ACC112 (cell line): ENCODE measurements at regions not wholly inside any gene's neighbourhood (a gene's known extent, or its start where the extent isn't known, plus 50 kb on each side); places are given as distances from the start of the nearest gene placed in this dataset.

ENCODE experiments used
- H2AFZ ChIP-seq: fragments of 200-600 bp; sonication (generic); one replicate; pipeline ENCODE4 v1.6.0; 2017; ENCODE audit warnings: antibody characterized with exemption, low read length; ENCODE audit not compliant: unreplicated experiment
- H3K27ac ChIP-seq: fragments of 200-600 bp; sonication (generic); 2 replicates; pipeline ENCODE4 v1.5.1; 2014; ENCODE audit warnings: low read depth, mild to moderate bottlenecking, antibody characterized with exemption, low read length, moderate library complexity
- H3K27me3 ChIP-seq: fragments of 200-600 bp; sonication (generic); 2 replicates; pipeline ENCODE4 v1.6.1; 2014; ENCODE audit warnings: mild to moderate bottlenecking, antibody characterized with exemption, low read length, moderate library complexity, mixed read lengths; ENCODE audit not compliant: insufficient read depth
- H3K36me3 ChIP-seq: fragments of 200-600 bp; sonication (generic); 2 replicates; pipeline ENCODE4 v1.6.1; 2016; ENCODE audit warnings: mild to moderate bottlenecking, antibody characterized with exemption, low read length, moderate library complexity, mixed read lengths; ENCODE audit not compliant: insufficient read depth
- H3K4me1 ChIP-seq: fragments of 200-600 bp; sonication (generic); one replicate; pipeline ENCODE4 v1.6.1; 2016; ENCODE audit warnings: low read length, mixed read lengths; ENCODE audit not compliant: insufficient read depth, unreplicated experiment, control insufficient read depth
- H3K4me3 ChIP-seq: fragments of 200-600 bp; sonication (generic); 2 replicates; pipeline ENCODE4 v1.5.1; 2014; ENCODE audit warnings: mild to moderate bottlenecking, low read depth, low read length
- H3K79me2 ChIP-seq: fragments of 200-600 bp; sonication (generic); one replicate; pipeline ENCODE4 v1.6.0; 2016; ENCODE audit warnings: low read length; ENCODE audit not compliant: control insufficient read depth, unreplicated experiment, insufficient read depth

DNA sequence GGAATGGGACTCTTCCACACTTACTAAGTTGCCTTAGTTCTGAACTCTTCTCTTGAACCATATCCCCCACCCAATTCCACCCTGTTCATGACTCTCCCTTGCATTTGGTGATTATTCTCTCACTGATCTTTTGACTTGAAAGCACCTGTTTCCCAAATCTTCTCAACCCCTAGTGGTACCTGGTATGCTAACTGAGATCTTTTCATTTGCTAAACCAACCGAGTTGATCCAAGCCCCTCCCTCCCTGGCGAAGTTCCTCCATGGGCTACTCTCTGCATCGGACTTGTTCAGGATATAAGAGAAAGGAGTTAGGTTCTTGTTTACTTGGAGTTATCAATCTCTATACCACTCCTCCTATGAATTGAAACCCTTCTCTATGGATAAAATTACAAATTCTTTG, 593.5 kb downstream of the BCL11A start:
- Histone ChIP-seq H3K27ac (no peak overlapping the region), H2AFZ (no peak overlapping the region), H3K27me3 (no peaks in the 10 kb centered on the region), H3K4me3 (no peak overlapping the region), H3K36me3 (no peaks in the 10 kb centered on the region), H3K4me1 (no peaks in the 10 kb centered on the region), H3K79me2 (no peaks in the 10 kb centered on the region)

DNA sequence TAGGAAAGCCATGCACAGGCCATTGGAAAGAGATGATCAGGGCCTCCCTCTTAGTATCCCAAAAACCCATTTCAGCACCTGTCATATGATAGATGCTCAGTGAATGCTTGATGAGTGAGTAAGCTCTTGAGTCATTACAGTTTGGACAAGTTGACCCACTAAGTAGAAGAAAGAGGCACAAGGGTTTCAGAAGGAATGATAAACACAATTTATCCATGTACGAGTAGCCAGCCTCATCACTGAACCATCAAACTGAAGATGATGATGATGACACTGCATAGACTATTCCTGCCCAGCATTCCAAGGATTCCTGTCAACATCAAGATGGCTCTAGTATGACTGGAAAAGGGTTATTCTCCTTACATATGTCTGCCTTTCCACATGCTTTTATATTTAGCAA, 596.0 kb downstream of the BCL11A start:
- Histone ChIP-seq H3K27me3 (no peaks in the 10 kb centered on the region), H2AFZ (no peak overlapping the region), H3K79me2 (no peaks in the 10 kb centered on the region), H3K4me1 (no peaks in the 10 kb centered on the region), H3K36me3 (no peaks in the 10 kb centered on the region), H3K27ac (no peak overlapping the region), H3K4me3 (no peak overlapping the region)

DNA sequence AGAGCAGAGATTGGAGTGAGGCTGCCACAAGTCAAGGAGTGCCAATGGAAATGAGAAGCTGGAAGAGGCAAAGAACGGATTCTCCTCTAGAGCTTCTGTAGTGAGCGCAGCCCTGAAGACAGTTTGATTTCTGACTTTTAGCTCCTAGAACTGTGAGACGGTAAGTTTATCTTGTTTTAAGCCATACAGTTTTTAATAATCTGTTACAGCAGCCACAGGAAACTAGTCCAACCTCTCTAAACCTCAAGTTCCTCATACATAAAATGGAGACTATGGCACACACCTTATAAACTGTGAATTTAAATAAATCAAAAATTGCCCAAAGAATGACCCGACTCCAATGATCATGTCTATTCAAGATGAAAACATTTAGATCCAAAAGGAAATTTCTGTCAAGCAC, 596.5 kb downstream of the BCL11A start:
- Histone ChIP-seq H3K4me3 (no peak overlapping the region), H3K36me3 (no peaks in the 10 kb centered on the region), H2AFZ (no peak overlapping the region), H3K27me3 (no peaks in the 10 kb centered on the region), H3K27ac (no peak overlapping the region), H3K79me2 (no peaks in the 10 kb centered on the region), H3K4me1 (no peaks in the 10 kb centered on the region)

DNA sequence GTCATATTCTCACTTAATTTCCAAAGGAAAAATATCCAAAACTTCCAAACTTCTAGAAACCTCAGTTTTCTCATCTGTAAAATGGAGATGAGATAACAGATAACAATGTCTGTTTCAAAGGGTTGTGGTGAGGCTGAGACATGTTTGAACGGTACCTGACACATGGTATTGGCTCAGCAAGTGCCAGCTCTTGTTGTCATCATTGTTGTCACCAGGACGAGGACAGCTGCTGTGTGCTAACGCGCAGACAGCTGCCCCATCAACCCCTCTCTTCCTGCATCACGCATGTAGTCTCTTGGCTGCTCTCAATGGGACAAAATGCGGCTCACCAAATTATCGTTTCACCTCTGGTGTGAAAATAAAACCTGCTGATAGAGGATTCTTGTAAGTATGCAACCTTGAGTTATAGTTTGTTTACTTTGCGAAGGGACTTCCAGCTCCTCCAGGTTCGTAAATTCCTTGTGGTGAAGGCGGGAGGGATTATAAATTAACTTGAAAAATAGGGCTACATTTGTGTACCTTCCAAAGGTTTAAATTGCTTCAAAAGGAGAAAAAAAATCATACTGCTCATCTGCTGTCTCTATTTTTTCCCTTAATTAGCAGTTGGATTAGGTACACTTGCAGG, 605.4 kb downstream of the BCL11A start:
- Histone ChIP-seq H3K4me3 (no peak overlapping the region), H3K36me3 (no peaks in the 10 kb centered on the region), H3K27ac (no peak overlapping the region), H2AFZ (no peak overlapping the region), H3K79me2 (no peaks in the 10 kb centered on the region), H3K4me1 (no peaks in the 10 kb centered on the region), H3K27me3 (no peaks in the 10 kb centered on the region)

DNA sequence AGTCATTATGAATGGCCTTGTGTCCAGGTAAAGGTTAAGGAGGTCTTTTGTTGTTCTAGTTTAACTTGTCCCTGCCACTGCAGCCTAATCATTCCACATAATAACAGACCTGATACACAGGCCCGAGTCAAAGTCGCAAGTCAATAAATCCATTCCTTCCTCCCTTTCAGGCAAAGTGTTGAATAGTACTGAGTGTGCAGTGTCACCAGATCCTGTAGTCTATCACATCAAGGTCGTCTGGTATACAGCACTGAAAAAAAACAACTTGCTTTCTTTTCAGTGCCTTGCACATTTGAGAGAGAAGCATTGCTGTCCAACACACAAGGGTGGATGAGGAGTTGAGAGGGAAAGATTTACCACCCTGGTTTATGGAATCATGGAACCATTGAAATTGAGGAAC, 606.2 kb downstream of the BCL11A start:
- Histone ChIP-seq H2AFZ (no peak overlapping the region), H3K79me2 (no peaks in the 10 kb centered on the region), H3K27ac (no peak overlapping the region), H3K4me1 (no peaks in the 10 kb centered on the region), H3K36me3 (no peaks in the 10 kb centered on the region), H3K4me3 (no peak overlapping the region), H3K27me3 (no peaks in the 10 kb centered on the region)

DNA sequence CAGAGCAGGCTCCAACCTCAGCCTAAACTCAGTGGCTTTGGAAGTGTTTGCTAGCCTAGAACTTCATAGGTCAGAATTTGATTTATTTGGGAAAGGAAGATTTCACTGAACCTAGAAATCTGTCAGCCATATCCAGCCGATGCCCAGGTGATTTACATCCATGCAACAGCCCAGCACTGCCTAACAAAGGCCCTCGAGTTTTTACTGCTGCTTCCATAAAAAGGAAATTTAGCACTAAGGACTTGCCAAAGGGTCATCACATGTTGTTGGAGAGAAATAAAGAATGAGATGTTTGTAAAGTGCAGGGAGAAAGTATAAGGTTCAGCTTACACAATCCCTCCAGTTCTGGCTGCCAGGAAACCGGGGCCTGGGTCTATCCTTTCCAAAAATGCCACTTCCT, 614.2 kb downstream of the BCL11A start:
- Histone ChIP-seq H3K36me3 (no peaks in the 10 kb centered on the region), H3K79me2 (no peaks in the 10 kb centered on the region), H3K4me1 (no peaks in the 10 kb centered on the region)

DNA sequence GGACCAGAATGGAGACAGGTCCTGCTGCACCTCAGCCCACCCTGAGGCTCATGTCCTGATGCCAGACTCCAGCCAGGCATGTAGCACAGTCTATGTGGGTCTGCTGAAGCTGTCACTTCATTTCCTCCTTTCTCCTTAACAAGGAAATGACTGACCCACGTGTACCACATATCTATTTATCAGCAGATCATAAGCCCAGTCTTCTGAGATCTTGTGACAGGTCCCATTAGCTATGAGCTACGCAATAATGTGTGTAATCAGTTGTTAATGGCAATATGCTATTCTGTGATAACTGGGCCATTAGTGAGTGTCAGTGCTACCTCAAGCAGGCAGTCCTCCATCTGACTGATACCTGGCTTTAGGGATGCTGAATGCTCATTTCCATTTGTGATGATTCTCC, 615.3 kb downstream of the BCL11A start:
- Histone ChIP-seq H3K4me1 (no peaks in the 10 kb centered on the region), H3K4me3 (no peak overlapping the region), H3K27me3 (no peaks in the 10 kb centered on the region), H3K79me2 (no peaks in the 10 kb centered on the region), H3K27ac (no peak overlapping the region), H2AFZ (no peak overlapping the region), H3K36me3 (no peaks in the 10 kb centered on the region)

More for the DNA sequence above, 614.2 kb downstream of the BCL11A start:
- Histone ChIP-seq H3K4me3 (no peak overlapping the region), H2AFZ (no peak overlapping the region), H3K27ac (no peak overlapping the region), H3K27me3 (no peaks in the 10 kb centered on the region)

DNA sequence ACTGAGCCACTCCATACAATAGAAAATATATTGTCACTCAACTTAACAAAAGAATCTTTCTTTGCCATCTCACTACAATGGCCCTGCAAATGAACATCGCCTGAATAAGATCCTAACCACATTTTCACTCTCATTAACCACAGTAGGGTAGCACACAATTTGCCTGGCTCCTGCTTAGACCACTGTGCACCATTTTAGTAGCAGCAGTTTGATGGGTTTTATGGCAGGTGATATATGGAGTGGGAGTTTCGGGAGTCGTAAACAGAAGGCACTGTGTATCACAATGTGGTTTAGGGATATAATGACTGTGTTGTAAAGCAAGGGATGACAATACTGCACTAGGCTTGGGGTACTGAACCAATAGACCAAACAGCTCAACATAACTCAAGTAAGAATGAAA, 617.4 kb downstream of the BCL11A start:
- H3K27ac ChIP-seq: no peak overlapping the region

DNA sequence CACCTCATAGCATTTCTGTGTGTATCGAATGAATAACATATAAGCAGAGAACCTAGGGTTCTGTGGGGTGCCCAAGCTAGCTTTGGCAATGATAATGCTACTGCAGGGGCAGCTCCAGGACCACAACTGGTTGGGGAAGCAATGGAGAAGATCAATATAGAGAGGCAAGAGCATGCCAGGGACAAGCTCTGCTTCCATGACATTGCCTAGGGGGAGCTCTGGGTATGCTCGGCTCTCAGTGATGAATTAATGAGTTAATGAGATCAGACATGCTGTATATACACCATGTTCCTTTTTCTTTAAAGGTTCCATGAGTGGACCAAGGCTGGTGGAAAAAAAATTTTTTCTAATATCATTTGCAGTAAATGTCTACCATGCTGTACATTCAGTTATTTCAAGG, 618.4 kb downstream of the BCL11A start:
- no peaks in the 10 kb centered on the region for H3K4me1 ChIP-seq
- H3K27ac ChIP-seq: no peak overlapping the region
- no peaks in the 10 kb centered on the region for H3K79me2 ChIP-seq
- no peak overlapping the region for H3K4me3 ChIP-seq
- no peak overlapping the region for H2AFZ ChIP-seq
- no peaks in the 10 kb centered on the region for H3K36me3 ChIP-seq
- H3K27me3 ChIP-seq: no peaks in the 10 kb centered on the region

More for the DNA sequence above, 617.4 kb downstream of the BCL11A start:
- Histone ChIP-seq H3K36me3 (no peaks in the 10 kb centered on the region), H3K4me1 (no peaks in the 10 kb centered on the region), H3K4me3 (no peak overlapping the region), H3K79me2 (no peaks in the 10 kb centered on the region), H2AFZ (no peak overlapping the region), H3K27me3 (no peaks in the 10 kb centered on the region)

DNA sequence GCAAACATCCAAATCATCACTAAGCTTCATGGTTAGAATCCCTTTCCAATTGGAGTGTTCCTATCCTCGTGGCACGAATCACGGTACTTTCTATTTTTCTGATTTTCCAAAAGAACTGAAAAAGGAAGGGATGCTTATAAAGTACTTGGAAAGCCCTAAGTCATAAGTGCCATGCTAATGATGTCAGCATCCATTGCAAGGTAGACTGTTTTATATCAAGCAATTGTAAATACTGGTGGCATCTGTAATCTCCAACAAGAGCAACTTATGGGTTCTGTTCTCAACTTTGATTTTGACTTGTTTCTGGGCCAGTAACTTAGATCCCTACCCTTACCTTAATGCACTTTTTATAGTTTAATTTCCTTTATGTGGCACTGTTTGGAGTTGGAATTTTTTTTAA, 619.5 kb downstream of the BCL11A start:
- H2AFZ ChIP-seq: no peak overlapping the region
- H3K4me3 ChIP-seq: no peak overlapping the region
- no peaks in the 10 kb centered on the region for H3K79me2 ChIP-seq
- no peak overlapping the region for H3K27ac ChIP-seq
- H3K36me3 ChIP-seq: no peaks in the 10 kb centered on the region
- no peaks in the 10 kb centered on the region for H3K4me1 ChIP-seq
- no peaks in the 10 kb centered on the region for H3K27me3 ChIP-seq

DNA sequence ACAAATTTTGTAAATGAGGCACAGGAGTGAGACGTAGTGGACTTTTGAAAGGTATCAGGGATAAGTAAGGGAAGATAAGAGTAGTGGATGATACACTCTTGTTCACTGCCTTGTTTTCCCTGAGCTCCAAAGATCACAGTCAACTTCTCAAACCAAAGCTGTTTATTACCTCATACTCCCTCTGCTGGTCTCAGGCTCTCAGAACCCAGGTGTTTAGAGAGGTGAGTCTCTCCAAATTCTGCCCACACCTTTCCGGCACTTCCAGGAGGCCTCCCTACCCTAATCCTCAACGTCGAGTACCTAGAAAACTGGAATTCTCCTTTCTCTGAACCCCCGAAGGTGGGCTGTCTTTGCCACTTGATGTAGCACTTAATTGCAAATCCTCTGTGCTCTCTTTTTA, 621.1 kb downstream of the BCL11A start:
- H3K79me2 ChIP-seq: no peaks in the 10 kb centered on the region
- H3K27me3 ChIP-seq: no peaks in the 10 kb centered on the region
- no peaks in the 10 kb centered on the region for H3K36me3 ChIP-seq
- H3K4me3 ChIP-seq: no peak overlapping the region
- no peak overlapping the region for H2AFZ ChIP-seq
- H3K4me1 ChIP-seq: no peaks in the 10 kb centered on the region
- H3K27ac ChIP-seq: no peak overlapping the region
